NCI-H1048 (cell line): ENCODE measurements at regions not wholly inside any gene's neighbourhood (a gene's known extent, or its start where the extent isn't known, plus 50 kb on each side); places are given as distances from the start of the nearest gene placed in this dataset.

Experiments
- DNase-seq: peaks from one replicate; lab custom pipeline; 2025; lab: John Stamatoyannopoulos, UW

- DNase-seq = no peak
These were observed 128.0 kb downstream of the TMA16 start for GRCh38 chr4:163622379-163623035.

GRCh38 chr4:163623787-163624186, 129.3 kb downstream of the TMA16 start:
- DNase-seq = no peak

- no peak for DNase-seq
These were observed 130.2 kb downstream of the TMA16 start for GRCh38 chr4:163624727-163625126.

- DNase-seq = no peak
These were observed 136.8 kb downstream of the TMA16 start for GRCh38 chr4:163631288-163631687.

GRCh38 chr4:163638909-163639308, 144.4 kb downstream of the TMA16 start:
- no peak for DNase-seq

- no peak for DNase-seq
These were observed 155.1 kb downstream of the TMA16 start for GRCh38 chr4:163649557-163650091.

- no peak for DNase-seq
These were observed 157.3 kb downstream of the TMA16 start for GRCh38 chr4:163651761-163652160.

- no peak for DNase-seq
These were observed 160.1 kb downstream of the TMA16 start for GRCh38 chr4:163654621-163655020.

GRCh38 chr4:163660636-163661035, 166.1 kb downstream of the TMA16 start:
- DNase-seq = no peak

GRCh38 chr4:163662768-163663167, 168.3 kb downstream of the TMA16 start:
- DNase-seq = no peak

- DNase-seq = no peak
These were observed 169.2 kb downstream of the TMA16 start for GRCh38 chr4:163663454-163664225.

GRCh38 chr4:163665101-163665500, 170.6 kb downstream of the TMA16 start:
- DNase-seq = no peak

GRCh38 chr4:163665521-163666331, 171.2 kb downstream of the TMA16 start:
- no peak for DNase-seq

- no peak for DNase-seq
These were observed 171.9 kb downstream of the TMA16 start for GRCh38 chr4:163666332-163666873.

- DNase-seq = no peak
These were observed 178.3 kb downstream of the TMA16 start for GRCh38 chr4:163672751-163673150.

GRCh38 chr4:163673848-163674697, 179.6 kb downstream of the TMA16 start:
- no peak for DNase-seq

- DNase-seq = no peak
These were observed 184.7 kb downstream of the TMA16 start for GRCh38 chr4:163679189-163679588.

- no peak for DNase-seq
These were observed 186.1 kb downstream of the TMA16 start for GRCh38 chr4:163680386-163681098.

GRCh38 chr4:163681208-163681821, 186.8 kb downstream of the TMA16 start:
- peak; percentile 29 for DNase-seq

- DNase-seq = no peak
These were observed 194.4 kb downstream of the TMA16 start for GRCh38 chr4:163688856-163689255.
